HG03175 (cell line): ENCODE measurements at regions not wholly inside any gene's neighbourhood (a gene's known extent, or its start where the extent isn't known, plus 50 kb on each side); places are given as distances from the start of the nearest gene placed in this dataset.
"Not testable (repeated sequence)": the region's sequence is repeated elsewhere in the genome, so short reads cannot be mapped to it uniquely, and the experiment has no call there.

Source experiments
- ATAC-seq: cut with Tn5 transposase; IDR thresholded peaks from one replicate; pipeline ENCODE4 v1.9.1; 2021; ENCODE audit warnings: mild to moderate bottlenecking, moderate library complexity; ENCODE audit not compliant: unreplicated experiment

- ATAC-seq: no peak
These were observed 217.7 kb upstream of the SLC35G4 start for GRCh38 chr18:11391661-11392060.

GRCh38 chr18:11388755-11389680 lies 220.4 kb upstream of the SLC35G4 start:
- no peak for ATAC-seq

GRCh38 chr18:11387880-11388279 lies 221.5 kb upstream of the SLC35G4 start:
- no peak for ATAC-seq

- no peak for ATAC-seq
These were observed 226.0 kb upstream of the SLC35G4 start for GRCh38 chr18:11383381-11383780.

GRCh38 chr18:11380968-11381367 lies 228.4 kb upstream of the SLC35G4 start:
- ATAC-seq: no peak

GRCh38 chr18:11379660-11380059 lies 229.7 kb upstream of the SLC35G4 start:
- no peak for ATAC-seq

GRCh38 chr18:11377766-11378540 lies 228.6 kb upstream of the PIEZO2 start:
- no peak for ATAC-seq

- no peak for ATAC-seq
These were observed 222.8 kb upstream of the PIEZO2 start for GRCh38 chr18:11372163-11372562.

- no peak for ATAC-seq
These were observed 220.2 kb upstream of the PIEZO2 start for GRCh38 chr18:11369556-11369955.

- ATAC-seq: no peak
These were observed 218.7 kb upstream of the PIEZO2 start for GRCh38 chr18:11368020-11368419.

- ATAC-seq: no peak
These were observed 218.0 kb upstream of the PIEZO2 start for GRCh38 chr18:11367351-11367750.

- no peak for ATAC-seq
These were observed 217.0 kb upstream of the PIEZO2 start for GRCh38 chr18:11366410-11366809.

- no peak for ATAC-seq
These were observed 213.5 kb upstream of the PIEZO2 start for GRCh38 chr18:11362856-11363255.

- not testable (repeated sequence) for ATAC-seq
These were observed 212.5 kb upstream of the PIEZO2 start for GRCh38 chr18:11361862-11362261.

GRCh38 chr18:11357678-11358077 lies 208.3 kb upstream of the PIEZO2 start:
- ATAC-seq: no peak

GRCh38 chr18:11344576-11344975 lies 195.2 kb upstream of the PIEZO2 start:
- ATAC-seq: not testable (repeated sequence)

- no peak for ATAC-seq
These were observed 193.7 kb upstream of the PIEZO2 start for GRCh38 chr18:11343096-11343495.

- ATAC-seq: not testable (repeated sequence)
These were observed 192.7 kb upstream of the PIEZO2 start for GRCh38 chr18:11342115-11342514.

- ATAC-seq: no peak
These were observed 189.9 kb upstream of the PIEZO2 start for GRCh38 chr18:11339188-11339775.

- ATAC-seq: no peak
These were observed 186.9 kb upstream of the PIEZO2 start for GRCh38 chr18:11336241-11336640.

- ATAC-seq: no peak
These were observed 178.1 kb upstream of the PIEZO2 start for GRCh38 chr18:11327391-11328009.
